ENCODE measurements at regions not wholly inside any gene's neighbourhood (a gene's known extent, or its start where the extent isn't known, plus 50 kb on each side); places are given as distances from the start of the nearest gene placed in this dataset.

DNA sequence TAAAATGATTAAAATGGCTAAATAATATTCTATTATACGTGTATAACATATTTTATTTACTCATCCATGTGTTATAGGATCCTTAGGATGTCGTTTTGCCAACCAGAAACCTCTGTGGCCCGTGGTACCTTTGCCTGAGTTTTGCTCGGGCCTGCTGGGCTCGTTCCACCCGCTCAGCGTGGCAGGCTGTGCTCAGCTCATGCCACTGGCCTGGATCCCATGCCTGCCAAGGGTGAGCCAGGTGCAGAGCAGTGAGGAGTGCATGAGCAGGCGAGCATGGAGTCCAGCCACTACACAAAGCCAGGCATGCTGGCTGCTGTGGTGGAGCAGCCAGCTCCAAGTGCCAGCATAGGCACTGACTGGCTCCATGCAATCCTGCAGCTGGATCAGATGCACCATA lies 417.2 kb downstream of the TTLL7 start:
- H3K9me3 Mint-ChIP-seq: peaks cover 25% of the 10 kb centered on the region
- H3K36me3 Mint-ChIP-seq (ENCODE audit: low read depth): peaks cover 4% of the 10 kb centered on the region
- no peak overlapping the region for H3K27ac Mint-ChIP-seq
- H3K27me3 Mint-ChIP-seq (ENCODE audit: low read depth): no peaks in the 10 kb centered on the region
- no peak overlapping the region for H3K4me3 Mint-ChIP-seq
- H3K4me1 Mint-ChIP-seq (ENCODE audit: low read depth): peaks cover 5% of the 10 kb centered on the region

DNA sequence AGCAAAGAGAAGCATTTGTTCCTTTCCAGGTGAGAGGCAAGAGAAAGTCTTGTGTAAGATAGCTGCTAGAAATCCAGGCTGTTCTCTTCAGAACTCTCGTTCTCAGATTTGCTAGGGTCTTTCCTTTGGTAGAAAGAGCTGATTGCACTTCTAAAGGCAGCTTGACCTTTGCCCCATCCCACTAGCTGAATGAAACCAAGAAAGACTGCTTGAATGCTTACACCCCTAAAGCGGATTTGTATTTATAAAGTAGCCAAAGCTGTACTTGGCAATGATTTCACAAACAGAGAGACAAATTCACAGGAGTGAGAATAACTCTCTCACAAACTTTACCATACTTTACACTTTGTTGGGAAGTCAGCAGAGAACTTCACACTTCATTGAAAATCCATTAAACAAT lies 424.1 kb downstream of the TTLL7 start:
- Mint-ChIP-seq H3K4me3 (no peak overlapping the region), H3K36me3 (ENCODE audit: low read depth) (no peaks in the 10 kb centered on the region), H3K9me3 (peaks cover 1% of the 10 kb centered on the region), H3K27me3 (ENCODE audit: low read depth) (no peaks in the 10 kb centered on the region), H3K4me1 (ENCODE audit: low read depth) (no peaks in the 10 kb centered on the region), H3K27ac (no peak overlapping the region)

DNA sequence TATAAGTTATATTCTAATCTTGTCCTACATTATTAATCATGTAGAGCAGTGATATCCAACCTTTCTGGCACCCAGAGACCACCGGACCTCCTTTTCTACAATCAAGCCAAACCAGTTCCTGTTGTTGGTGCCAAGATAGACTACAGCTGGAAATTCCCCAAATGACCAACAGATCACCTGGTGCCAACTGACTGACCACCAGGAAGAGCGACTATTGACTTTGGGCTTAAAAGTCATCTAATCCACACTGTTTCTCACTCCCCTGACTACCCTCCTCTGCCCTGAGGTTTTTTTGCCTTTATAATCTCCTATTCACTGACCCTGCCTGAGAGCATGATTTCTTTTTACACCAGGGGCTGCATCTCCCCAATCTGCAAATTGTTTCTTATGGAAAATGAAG lies 425.2 kb downstream of the TTLL7 start:
- Mint-ChIP-seq H3K36me3 (ENCODE audit: low read depth) (no peaks in the 10 kb centered on the region), H3K4me3 (no peak overlapping the region), H3K27me3 (ENCODE audit: low read depth) (no peaks in the 10 kb centered on the region), H3K27ac (no peak overlapping the region), H3K4me1 (ENCODE audit: low read depth) (no peaks in the 10 kb centered on the region), H3K9me3 (no peaks in the 10 kb centered on the region)

DNA sequence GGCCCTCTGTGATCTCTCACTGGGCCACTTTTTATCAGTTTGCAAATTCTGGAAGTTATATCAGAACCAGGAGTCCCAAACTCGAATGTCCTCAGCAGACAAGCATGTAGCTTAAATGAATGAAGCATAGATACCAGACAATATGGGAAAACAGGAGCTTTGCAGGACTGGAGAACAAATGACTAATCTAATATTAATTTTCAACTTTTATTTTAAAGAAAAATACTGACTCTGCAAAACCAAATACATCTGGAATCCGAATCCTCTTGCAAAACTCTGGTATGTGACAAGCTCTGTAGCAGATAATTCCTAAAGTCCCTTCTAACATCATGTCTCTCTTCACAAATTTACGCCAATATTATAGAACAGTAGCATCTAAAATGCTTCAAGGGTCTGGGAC lies 427.4 kb downstream of the TTLL7 start:
- Mint-ChIP-seq H3K4me1 (ENCODE audit: low read depth) (no peaks in the 10 kb centered on the region), H3K36me3 (ENCODE audit: low read depth) (no peaks in the 10 kb centered on the region), H3K9me3 (no peaks in the 10 kb centered on the region), H3K27ac (no peak overlapping the region), H3K27me3 (ENCODE audit: low read depth) (no peaks in the 10 kb centered on the region), H3K4me3 (no peak overlapping the region)

DNA sequence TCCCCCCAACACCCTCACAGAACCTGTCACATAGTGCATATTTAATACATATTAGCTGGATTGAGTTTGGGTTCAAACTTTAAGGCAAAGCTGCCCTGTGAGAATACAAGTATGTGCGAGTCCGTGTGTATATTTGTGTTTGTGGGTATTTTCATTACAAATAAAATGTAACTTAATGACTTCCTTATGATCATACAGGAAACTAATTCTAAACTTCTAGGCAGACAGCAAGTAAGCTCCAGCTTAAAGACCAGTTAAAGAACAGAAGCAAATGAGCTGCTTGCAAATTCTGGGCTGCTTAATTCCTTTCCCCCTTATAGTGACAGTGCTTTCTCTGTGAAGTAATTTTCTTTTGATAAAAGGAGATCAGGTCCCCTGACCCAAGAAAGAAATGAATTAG lies 437.6 kb downstream of the TTLL7 start:
- Mint-ChIP-seq H3K36me3 (ENCODE audit: low read depth) (peaks cover 3% of the 10 kb centered on the region), H3K4me3 (no peak overlapping the region), H3K9me3 (peaks cover 2% of the 10 kb centered on the region), H3K27me3 (ENCODE audit: low read depth) (no peaks in the 10 kb centered on the region), H3K4me1 (ENCODE audit: low read depth) (peaks cover 2% of the 10 kb centered on the region), H3K27ac (no peak overlapping the region)

DNA sequence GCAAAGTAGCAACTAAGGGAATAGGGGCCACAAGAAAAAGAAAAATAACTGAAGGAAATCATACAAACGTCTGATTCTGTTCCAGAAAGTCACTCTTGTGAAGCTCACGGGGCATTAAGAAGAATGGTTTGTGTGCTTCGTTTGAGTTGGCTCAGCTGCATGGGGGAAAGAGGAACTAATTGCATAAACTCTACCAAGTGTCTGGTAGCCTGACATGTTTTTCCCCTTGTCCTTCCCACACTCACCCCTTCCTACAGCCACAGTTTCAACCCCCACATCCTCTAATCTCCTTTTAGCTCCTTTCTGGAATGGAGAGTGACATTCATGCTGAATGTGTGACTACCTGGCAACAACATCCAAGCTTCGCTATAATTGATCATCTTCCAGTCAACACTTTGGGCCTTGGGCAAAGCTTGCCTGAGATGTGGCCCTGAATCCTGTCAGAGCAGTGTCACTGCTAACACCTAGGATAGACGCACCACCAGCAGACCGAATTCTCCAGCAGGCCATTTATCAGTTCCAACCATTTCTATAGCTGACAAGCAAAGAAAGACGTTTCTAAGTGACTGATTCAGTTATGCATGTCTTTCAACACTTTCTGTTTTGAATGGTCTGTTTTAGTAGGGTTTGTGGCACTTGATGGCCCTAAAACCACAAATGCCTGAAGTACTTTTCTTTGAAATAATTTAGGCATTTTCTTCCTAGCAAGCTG lies 439.6 kb downstream of the TTLL7 start:
- H3K27ac Mint-ChIP-seq: no peak overlapping the region

DNA sequence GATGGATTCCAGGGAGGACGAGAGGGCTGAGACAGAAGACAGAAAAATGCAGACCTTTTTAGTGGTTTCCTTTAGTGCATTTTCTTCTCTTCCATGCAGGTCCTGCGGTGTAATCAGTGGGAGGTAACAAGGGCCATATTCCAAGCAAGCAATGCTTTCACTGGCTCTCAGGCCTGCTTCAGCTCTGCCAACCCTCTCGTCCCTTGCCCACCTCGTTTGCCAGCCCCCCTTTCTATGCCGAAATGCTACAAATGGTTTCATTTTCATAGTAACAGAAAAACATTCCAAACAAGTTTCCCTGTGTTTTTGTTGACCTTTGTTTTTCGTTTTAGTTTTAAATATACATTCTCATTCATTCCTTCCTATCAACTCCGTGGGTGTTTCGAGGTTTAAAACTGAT lies 443.1 kb downstream of the TTLL7 start:
- H3K4me3 Mint-ChIP-seq: no peak overlapping the region
- H3K4me1 Mint-ChIP-seq (ENCODE audit: low read depth): peaks cover 2% of the 10 kb centered on the region
- peaks cover 3% of the 10 kb centered on the region for H3K9me3 Mint-ChIP-seq
- H3K36me3 Mint-ChIP-seq (ENCODE audit: low read depth): peaks cover 3% of the 10 kb centered on the region
- H3K27ac Mint-ChIP-seq: no peak overlapping the region
- H3K27me3 Mint-ChIP-seq (ENCODE audit: low read depth): no peaks in the 10 kb centered on the region

More for the DNA sequence above, 439.6 kb downstream of the TTLL7 start:
- Mint-ChIP-seq H3K9me3 (peaks cover 3% of the 10 kb centered on the region), H3K36me3 (ENCODE audit: low read depth) (peaks cover 3% of the 10 kb centered on the region), H3K27me3 (ENCODE audit: low read depth) (no peaks in the 10 kb centered on the region), H3K4me3 (no peak overlapping the region), H3K4me1 (ENCODE audit: low read depth) (peaks cover 2% of the 10 kb centered on the region)

DNA sequence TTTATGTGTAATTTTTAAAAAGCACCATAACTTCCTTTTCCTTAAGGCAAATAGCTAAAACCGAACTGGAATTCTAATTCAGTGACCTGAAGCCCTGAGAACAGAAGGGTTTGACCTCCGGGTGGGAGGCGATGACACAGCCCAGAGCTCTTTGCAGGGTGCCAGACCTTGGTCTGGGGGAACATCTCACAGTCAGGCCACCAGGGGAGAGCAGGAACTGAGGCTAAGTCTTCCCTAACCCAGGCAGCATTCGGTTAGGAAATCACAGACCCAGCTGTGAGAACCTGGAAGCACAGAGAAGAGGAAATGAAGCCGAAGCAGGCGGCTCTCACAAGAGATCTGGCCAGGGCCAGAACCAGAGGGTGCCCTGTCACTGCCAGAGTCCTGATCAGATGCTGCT lies 444.8 kb downstream of the TTLL7 start:
- Mint-ChIP-seq H3K9me3 (peaks cover 3% of the 10 kb centered on the region), H3K4me3 (no peak overlapping the region), H3K27ac (no peak overlapping the region), H3K36me3 (ENCODE audit: low read depth) (no peaks in the 10 kb centered on the region), H3K27me3 (ENCODE audit: low read depth) (no peaks in the 10 kb centered on the region), H3K4me1 (ENCODE audit: low read depth) (no peaks in the 10 kb centered on the region)

DNA sequence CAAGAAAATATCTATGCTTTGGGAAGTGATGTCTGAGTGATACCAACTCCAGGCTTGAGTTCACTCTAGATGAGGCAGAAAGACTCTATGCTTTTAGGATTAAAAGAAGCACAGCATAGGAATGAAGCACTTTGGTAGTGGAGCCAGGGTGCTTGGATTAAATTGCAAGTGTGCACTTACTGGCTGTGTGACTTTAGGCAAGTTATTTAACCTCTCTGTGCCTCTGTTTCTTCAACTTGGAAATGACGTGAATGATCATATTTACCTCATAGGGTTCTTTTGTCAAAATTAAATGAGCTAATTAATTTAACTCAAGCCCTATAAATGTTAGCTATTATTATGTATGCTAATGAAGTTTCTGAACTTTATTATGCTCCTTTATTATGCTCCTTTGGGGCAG lies 446.1 kb downstream of the TTLL7 start:
- Mint-ChIP-seq H3K9me3 (peaks cover 3% of the 10 kb centered on the region), H3K27ac (no peak overlapping the region), H3K4me3 (no peak overlapping the region), H3K4me1 (ENCODE audit: low read depth) (no peaks in the 10 kb centered on the region), H3K27me3 (ENCODE audit: low read depth) (no peaks in the 10 kb centered on the region), H3K36me3 (ENCODE audit: low read depth) (no peaks in the 10 kb centered on the region)

DNA sequence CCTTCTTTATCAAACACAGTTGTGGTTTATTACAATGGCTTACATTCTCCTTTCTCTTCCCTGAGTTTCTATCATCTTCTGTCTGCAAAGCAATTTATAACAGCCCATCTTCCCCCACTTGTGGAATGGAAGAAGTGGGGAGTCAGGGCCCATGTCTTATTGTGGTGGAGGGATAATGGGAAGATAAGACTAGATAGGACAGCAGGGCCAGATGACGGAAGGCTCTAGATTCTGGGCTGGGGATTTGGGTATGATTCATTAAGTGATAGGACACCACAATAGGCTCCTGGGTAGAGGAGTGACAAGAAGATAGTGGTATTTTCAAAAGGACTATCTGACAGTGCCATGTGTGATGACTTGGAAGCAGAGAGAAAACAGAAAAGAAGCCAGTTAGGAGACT lies 450.6 kb downstream of the TTLL7 start:
- peaks cover 5% of the 10 kb centered on the region for H3K9me3 Mint-ChIP-seq
- no peaks in the 10 kb centered on the region for H3K36me3 Mint-ChIP-seq (ENCODE audit: low read depth)
- H3K4me1 Mint-ChIP-seq (ENCODE audit: low read depth): peaks cover 2% of the 10 kb centered on the region
- H3K4me3 Mint-ChIP-seq: no peak overlapping the region
- no peaks in the 10 kb centered on the region for H3K27me3 Mint-ChIP-seq (ENCODE audit: low read depth)
- no peak overlapping the region for H3K27ac Mint-ChIP-seq

DNA sequence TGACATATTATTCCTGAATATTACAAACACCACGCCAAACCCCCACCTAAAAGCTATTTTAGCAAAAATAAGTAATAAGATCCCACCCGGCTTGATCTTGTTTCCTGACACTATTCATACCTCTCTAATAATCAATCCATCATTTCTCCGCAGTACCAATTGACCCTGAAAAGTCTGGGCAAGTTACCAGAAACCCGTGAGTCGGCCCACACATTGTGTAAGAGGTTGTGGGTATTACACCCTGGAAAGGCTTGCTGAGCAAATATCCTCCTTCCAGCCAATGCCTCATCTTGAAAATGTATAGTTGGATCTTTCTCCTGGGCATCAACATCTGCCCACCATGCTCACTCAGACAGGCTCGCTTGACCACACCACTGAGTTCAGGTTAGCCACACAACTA lies 451.0 kb downstream of the TTLL7 start:
- Mint-ChIP-seq H3K4me3 (no peak overlapping the region), H3K9me3 (peaks cover 6% of the 10 kb centered on the region), H3K27me3 (ENCODE audit: low read depth) (no peaks in the 10 kb centered on the region), H3K4me1 (ENCODE audit: low read depth) (peaks cover 2% of the 10 kb centered on the region), H3K36me3 (ENCODE audit: low read depth) (no peaks in the 10 kb centered on the region), H3K27ac (no peak overlapping the region)

DNA sequence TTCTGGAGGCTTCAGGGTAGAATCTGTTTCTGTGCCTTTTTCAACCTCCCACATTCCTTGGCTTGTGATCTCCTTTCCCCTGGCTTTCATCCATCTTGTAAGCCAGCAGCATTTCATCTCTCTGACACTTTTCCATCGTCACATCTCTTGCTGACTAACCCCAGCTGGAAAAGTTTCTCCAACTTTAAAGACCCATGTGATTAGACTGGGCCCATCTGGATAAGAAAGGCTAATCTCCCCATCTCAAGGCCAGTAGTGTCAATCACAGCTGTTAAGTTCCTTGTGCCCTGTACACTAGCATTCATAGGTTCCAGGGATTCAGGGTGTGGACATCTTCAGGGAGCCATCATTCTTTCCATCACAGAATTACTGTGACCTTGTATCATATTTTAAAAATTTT lies 452.1 kb downstream of the TTLL7 start:
- Mint-ChIP-seq H3K4me3 (no peak overlapping the region), H3K9me3 (peaks cover 6% of the 10 kb centered on the region), H3K4me1 (ENCODE audit: low read depth) (peaks cover 2% of the 10 kb centered on the region), H3K27ac (no peak overlapping the region), H3K36me3 (ENCODE audit: low read depth) (no peaks in the 10 kb centered on the region), H3K27me3 (ENCODE audit: low read depth) (no peaks in the 10 kb centered on the region)

DNA sequence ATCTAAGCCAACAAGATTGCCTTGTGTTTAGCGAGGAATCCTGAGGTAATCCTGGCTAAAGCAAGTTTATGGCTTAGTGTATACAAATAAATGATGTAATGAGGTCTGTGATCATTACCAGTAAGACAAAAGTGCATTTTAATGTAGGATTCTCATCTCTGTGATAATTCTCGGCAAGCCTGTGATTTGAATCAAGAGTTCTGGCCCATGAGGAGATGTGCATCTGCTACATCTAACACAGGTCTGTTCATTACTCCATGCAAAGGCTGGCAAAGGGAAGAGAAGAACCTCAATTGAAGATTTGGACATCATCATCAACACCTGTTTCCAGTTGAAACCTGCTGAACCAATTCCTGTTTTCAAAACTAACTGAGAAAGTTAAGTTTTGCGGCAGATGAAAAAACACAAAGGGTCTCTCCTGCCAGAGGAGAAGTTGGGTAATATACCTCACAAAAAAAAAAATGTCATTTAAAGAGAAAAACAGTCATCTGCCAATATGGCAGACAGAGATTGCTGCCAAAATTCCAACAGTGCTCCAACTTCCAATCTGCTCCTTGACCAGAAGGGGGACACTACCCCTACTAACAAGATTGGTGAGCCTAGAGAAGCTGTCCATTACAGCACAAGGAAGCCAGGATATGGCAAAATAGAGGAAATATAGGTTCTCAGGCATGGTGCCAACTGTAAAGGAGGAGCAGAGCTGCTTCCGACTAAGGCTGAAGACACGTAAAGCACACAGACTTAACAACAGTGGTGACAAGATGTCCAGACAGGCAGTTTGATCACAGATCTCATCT lies 453.7 kb downstream of the TTLL7 start:
- Mint-ChIP-seq H3K27me3 (ENCODE audit: low read depth) (no peaks in the 10 kb centered on the region), H3K36me3 (ENCODE audit: low read depth) (no peaks in the 10 kb centered on the region), H3K4me1 (ENCODE audit: low read depth) (peaks cover 2% of the 10 kb centered on the region), H3K27ac (no peak overlapping the region), H3K9me3 (peaks cover 6% of the 10 kb centered on the region), H3K4me3 (no peak overlapping the region)

DNA sequence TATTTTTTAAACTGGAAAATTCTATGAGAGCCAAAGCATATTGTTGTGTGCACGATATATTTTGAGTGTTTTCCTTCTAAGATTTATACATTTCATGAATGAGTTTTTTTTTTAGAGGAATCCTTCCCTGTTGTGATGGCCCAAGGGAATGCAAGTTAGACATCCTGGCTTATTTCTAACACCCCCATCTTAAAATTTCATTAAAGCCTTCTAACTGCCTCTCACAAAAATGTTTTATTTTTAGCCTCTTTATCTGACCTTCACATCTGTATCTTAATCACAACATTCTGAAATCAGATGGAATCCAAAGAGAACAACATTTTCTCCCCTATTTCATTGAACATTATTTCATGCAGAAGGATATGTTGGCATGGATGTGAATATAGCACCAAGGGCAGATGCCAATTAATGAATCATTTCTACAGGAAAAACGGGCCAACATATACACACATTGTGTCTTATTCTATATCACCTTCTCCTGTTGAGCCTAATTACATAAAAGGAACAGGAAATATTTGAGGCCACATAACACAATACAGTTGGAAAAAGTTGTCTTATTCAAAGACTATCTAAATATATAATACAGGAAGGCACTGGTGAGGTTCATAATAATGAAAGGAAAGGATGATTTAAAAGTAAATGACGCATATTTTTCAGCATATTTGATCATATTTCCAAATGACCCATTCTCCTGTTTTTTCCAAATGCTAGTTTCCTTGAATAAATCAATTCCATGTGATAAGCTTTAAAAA lies 455.5 kb downstream of the TTLL7 start:
- peaks cover 2% of the 10 kb centered on the region for H3K36me3 Mint-ChIP-seq (ENCODE audit: low read depth)
- no peaks in the 10 kb centered on the region for H3K27me3 Mint-ChIP-seq (ENCODE audit: low read depth)
- peaks cover 4% of the 10 kb centered on the region for H3K4me1 Mint-ChIP-seq (ENCODE audit: low read depth)
- H3K4me3 Mint-ChIP-seq: no peak overlapping the region
- H3K9me3 Mint-ChIP-seq: peaks cover 6% of the 10 kb centered on the region
- H3K27ac Mint-ChIP-seq: no peak overlapping the region

Data from T-helper 1 cell treated with Interleukin-12 subunit alpha and Interleukin-12 subunit beta and Interleukin-4 antibody, amounts not matched to agents 30 μg/mL and 1 μg/mL, for 36 hours (primary cell).